ENCODE measurements at regions not wholly inside any gene's neighbourhood (a gene's known extent, or its start where the extent isn't known, plus 50 kb on each side); places are given as distances from the start of the nearest gene placed in this dataset.
A peak's percentile ranks its signal among the peaks of the same experiment; 100 is the strongest.

DNA sequence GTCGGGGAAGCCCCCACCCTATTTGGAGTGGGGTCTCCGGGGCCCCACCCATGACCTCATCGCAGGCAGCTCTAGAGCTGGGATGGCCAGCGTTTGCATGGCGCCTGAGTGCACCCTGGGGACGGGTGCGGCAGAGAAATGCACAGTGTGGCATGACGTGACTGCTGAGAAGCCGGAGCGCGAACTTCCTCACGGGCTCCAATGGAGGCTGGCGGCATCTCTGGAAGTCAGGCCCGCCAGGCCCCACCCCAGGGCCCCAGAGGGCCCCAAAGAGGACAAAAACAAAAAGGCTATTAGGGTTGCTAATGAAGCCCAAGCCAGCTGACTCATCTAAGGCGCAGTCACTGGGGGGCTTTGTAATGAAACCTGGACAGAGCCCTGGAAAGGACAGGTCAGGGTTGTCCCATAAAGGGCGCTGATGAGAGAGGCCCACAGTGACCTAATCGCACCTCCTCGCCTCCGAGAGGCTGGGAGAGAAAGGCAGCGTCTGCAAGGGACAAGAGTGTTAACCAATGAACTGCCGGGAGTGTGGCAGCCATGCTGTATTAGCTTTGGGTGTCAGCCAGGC lies 86.0 kb upstream of the C1QTNF7 start:
- WGBS, 2 donors, result 92 to 94% methylated on average over 21 of the region's 21 CpGs
- no peak for DNase-seq

DNA sequence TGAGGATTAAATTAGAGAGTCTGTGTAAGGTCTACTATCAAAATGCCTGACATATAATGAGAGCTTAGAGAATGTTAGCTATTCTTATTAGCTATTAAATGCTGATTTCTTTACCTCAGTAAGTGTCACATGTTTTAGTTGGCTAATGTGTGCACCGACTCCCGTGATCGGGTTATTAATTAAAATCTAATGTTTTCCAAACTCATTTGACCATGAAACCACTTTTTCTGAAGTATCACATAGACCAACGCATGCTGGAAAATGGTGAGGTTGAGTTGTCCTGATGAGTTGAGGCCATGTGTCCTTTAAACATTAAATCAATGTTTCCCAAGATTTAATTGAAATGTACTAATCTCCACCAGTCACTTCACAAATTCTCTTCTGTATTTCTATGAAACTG lies 84.8 kb upstream of the C1QTNF7 start:
- no peak for DNase-seq
- ATAC-seq (ENCODE audit: insufficient read depth, low FRiP score), result no peak
- Histone ChIP-seq H3K27ac (ENCODE audit: low read depth in 1 of 2, low read length in 1 of 2) (no peak overlapping the region), H3K4me1 (ENCODE audit: control insufficient read depth in 5 of 5, insufficient read depth in 5 of 5, low read length in 5 of 5) (peaks cover 0 to 52% (median 14%) of the 10 kb centered on the region in 5 donors), H3K4me3 (no peak overlapping the region), H3K27me3 (ENCODE audit: control insufficient read depth in 3 of 3, insufficient read depth in 3 of 3, low read length in 2 of 3) (no peaks in the 10 kb centered on the region), H3K36me3 (ENCODE audit: control insufficient read depth in 4 of 4, insufficient read depth in 4 of 4, low read length in 4 of 4) (no peaks in the 10 kb centered on the region), H3K9ac (ENCODE audit: insufficient read depth in 1 of 2, low read length in 2 of 2) (no peak overlapping the region), H3K9me3 (ENCODE audit: control insufficient read depth in 4 of 4, insufficient read depth in 3 of 4, low read length in 3 of 4) (no peaks in the 10 kb centered on the region)
- TF ChIP-seq, protein P1, sequence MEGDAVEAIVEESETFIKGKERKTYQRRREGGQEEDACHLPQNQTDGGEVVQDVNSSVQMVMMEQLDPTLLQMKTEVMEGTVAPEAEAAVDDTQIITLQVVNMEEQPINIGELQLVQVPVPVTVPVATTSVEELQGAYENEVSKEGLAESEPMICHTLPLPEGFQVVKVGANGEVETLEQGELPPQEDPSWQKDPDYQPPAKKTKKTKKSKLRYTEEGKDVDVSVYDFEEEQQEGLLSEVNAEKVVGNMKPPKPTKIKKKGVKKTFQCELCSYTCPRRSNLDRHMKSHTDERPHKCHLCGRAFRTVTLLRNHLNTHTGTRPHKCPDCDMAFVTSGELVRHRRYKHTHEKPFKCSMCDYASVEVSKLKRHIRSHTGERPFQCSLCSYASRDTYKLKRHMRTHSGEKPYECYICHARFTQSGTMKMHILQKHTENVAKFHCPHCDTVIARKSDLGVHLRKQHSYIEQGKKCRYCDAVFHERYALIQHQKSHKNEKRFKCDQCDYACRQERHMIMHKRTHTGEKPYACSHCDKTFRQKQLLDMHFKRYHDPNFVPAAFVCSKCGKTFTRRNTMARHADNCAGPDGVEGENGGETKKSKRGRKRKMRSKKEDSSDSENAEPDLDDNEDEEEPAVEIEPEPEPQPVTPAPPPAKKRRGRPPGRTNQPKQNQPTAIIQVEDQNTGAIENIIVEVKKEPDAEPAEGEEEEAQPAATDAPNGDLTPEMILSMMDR (IDR thresholded peaks at IDR 0.05; ENCODE audit: control extremely low read depth, extremely low read depth), result no peak
- 95 to 99% methylated on average over 4 of the region's 4 CpGs for WGBS, 2 donors

More for the DNA sequence above, 86.0 kb upstream of the C1QTNF7 start:
- TF ChIP-seq, protein P1 (IDR thresholded peaks at IDR 0.05; ENCODE audit: control extremely low read depth, extremely low read depth), result no peak
- Histone ChIP-seq H3K9ac (ENCODE audit: insufficient read depth in 1 of 2, low read length in 2 of 2) (no peak overlapping the region), H3K9me3 (ENCODE audit: control insufficient read depth in 4 of 4, insufficient read depth in 3 of 4, low read length in 3 of 4) (no peaks in the 10 kb centered on the region), H3K27me3 (ENCODE audit: control insufficient read depth in 3 of 3, insufficient read depth in 3 of 3, low read length in 2 of 3) (no peaks in the 10 kb centered on the region), H3K4me3 (no peak overlapping the region), H3K27ac (ENCODE audit: low read depth in 1 of 2, low read length in 1 of 2) (no peak overlapping the region), H3K36me3 (ENCODE audit: control insufficient read depth in 4 of 4, insufficient read depth in 4 of 4, low read length in 4 of 4) (no peaks in the 10 kb centered on the region), H3K4me1 (ENCODE audit: control insufficient read depth in 5 of 5, insufficient read depth in 5 of 5, low read length in 5 of 5) (peaks cover 0 to 49% (median 14%) of the 10 kb centered on the region in 5 donors)
- ATAC-seq (ENCODE audit: insufficient read depth, low FRiP score), result no peak

DNA sequence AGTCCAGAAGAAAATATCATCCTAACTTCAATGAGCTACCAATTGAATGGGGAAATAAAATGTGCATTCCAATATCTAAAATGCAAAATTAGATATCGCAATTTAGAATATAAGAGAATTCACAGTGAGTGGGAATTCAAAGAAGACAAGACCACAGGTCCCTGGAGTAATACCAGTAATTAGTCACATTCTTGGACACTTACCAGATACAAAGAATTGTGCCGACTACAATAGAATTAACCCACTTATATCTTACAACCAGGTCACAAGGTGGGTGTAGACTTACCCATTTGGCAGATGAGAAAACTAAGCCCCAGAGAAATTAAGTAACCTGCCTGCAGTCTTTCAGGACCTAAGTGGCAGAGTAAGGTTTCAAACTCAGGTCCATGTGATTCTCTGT lies 84.3 kb upstream of the C1QTNF7 start:
- TF ChIP-seq, protein P1 (IDR thresholded peaks at IDR 0.05; ENCODE audit: control extremely low read depth, extremely low read depth), result no peak
- H3K27ac ChIP-seq (ENCODE audit: low read depth in 1 of 2, low read length in 1 of 2), result peak overlapping the region in 1 of 2 donors; percentile 26
- no peak for ATAC-seq (ENCODE audit: insufficient read depth, low FRiP score)
- H3K4me1 ChIP-seq (ENCODE audit: control insufficient read depth in 5 of 5, insufficient read depth in 5 of 5, low read length in 5 of 5), result peaks cover 0 to 57% (median 19%) of the 10 kb centered on the region in 5 donors
- WGBS, 2 donors, result 29 to 44% methylated on average over 2 of the region's 2 CpGs
- no peak overlapping the region for H3K4me3 ChIP-seq
- no peaks in the 10 kb centered on the region for H3K9me3 ChIP-seq (ENCODE audit: control insufficient read depth in 4 of 4, insufficient read depth in 3 of 4, low read length in 3 of 4)
- no peak for DNase-seq
- H3K36me3 ChIP-seq (ENCODE audit: control insufficient read depth in 4 of 4, insufficient read depth in 4 of 4, low read length in 4 of 4), result no peaks in the 10 kb centered on the region
- H3K9ac ChIP-seq (ENCODE audit: insufficient read depth in 1 of 2, low read length in 2 of 2), result no peak overlapping the region
- H3K27me3 ChIP-seq (ENCODE audit: control insufficient read depth in 3 of 3, insufficient read depth in 3 of 3, low read length in 2 of 3), result no peaks in the 10 kb centered on the region

- Histone ChIP-seq H3K9me3 (ENCODE audit: control insufficient read depth in 4 of 4, insufficient read depth in 3 of 4, low read length in 3 of 4) (no peaks in the 10 kb centered on the region), H3K9ac (ENCODE audit: insufficient read depth in 1 of 2, low read length in 2 of 2) (no peak overlapping the region), H3K36me3 (ENCODE audit: control insufficient read depth in 4 of 4, insufficient read depth in 4 of 4, low read length in 4 of 4) (no peaks in the 10 kb centered on the region), H3K4me3 (no peak overlapping the region), H3K27ac (ENCODE audit: low read depth in 1 of 2, low read length in 1 of 2) (peak overlapping the region in 1 of 2 donors; percentile 26), H3K4me1 (ENCODE audit: control insufficient read depth in 5 of 5, insufficient read depth in 5 of 5, low read length in 5 of 5) (peaks cover 0 to 60% (median 22%) of the 10 kb centered on the region in 5 donors), H3K27me3 (ENCODE audit: control insufficient read depth in 3 of 3, insufficient read depth in 3 of 3, low read length in 2 of 3) (no peaks in the 10 kb centered on the region)
- WGBS, 2 donors, result 48 to 63% methylated on average over 2 of the region's 2 CpGs
- TF ChIP-seq, protein P1 (IDR thresholded peaks at IDR 0.05; ENCODE audit: control extremely low read depth, extremely low read depth), result no peak
- DNase-seq (peak in 2 of 3 donors; percentile 79 to 87), ATAC-seq (ENCODE audit: insufficient read depth, low FRiP score) (no peak)
Measured at GRCh38 chr4:15344041-15344440, 83.8 kb upstream of the C1QTNF7 start.

Data from lung (tissue), 11 donors.